Eye (tissue), 1 donor: ENCODE measurements at regions not wholly inside any gene's neighbourhood (a gene's known extent, or its start where the extent isn't known, plus 50 kb on each side); places are given as distances from the start of the nearest gene placed in this dataset.

Source experiments
- DNase-seq: peaks from one replicate; pipeline ENCODE4 v3.0.0-alpha.2; 2015

DNA sequence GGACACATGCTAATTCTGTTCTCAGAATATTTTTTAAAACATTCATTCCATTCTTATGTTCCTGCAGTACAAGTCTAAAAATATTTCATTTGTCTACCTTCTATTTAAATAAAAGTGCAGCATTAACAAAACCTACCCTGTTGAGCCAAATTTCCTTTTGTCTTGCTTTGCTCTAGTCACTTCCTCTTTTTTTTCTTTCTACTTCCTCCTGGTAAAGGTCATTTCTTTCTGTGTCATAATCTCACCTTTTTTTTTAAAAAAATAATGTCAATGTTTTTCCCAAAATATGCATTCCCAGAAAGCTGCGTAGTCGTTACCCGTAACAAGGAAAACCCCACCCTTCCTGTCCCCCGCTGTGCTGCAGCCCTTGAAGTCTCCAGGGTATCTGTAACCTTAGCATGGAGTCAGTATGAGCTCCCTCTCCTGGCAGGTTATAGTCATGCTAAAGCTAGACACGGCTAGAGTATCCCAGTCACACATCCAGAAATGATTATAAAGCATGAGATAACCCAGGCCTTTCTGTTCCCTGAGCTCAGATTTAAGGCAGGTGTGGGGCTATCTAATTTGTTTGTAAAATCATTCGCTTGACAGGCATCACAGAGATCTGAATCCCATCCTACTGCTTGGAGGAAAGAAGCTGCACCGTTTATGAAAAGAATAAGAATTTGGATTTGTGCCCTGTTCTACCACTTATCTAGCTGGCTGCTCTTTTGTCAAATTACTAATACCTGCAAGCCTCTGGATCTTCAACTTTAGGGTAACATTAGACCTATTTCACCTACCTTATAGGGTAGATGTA lies 51.1 kb upstream of the EED start:
- DNase-seq: peak; percentile 71

DNA sequence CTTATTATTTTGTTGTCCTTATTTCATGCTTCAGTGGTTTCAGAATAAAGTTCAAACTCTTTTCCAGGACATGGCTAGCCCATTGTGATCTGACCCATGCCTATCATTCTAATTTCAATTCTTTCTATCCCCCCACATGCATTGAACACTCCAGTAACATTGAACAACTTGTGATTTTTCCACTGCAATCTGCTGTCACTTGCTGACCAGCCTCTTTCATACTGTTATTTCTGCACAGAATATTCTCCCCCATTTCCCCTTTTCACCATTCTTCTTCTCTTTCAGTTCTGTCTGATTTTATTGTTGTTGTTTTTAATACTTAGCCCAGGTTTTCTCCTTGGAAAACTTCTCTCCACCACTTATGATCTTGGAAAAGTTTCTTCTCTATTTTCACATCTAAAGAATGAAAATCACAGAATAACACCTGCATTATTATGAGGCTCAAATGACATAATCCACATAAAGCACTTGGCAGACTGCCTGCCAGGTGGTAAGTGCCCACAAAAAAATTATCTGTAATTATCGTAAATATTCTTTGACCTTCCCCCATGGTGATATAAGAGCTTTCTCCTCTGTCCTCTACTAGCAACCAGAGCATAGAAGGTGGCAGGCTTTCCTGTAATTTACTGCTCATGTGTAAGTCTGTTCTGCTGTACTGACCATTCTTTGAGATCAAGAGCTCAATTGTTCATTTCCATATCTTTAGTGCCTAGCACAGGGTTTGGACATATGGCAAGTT lies 51.9 kb upstream of the EED start:
- no peak for DNase-seq

DNA sequence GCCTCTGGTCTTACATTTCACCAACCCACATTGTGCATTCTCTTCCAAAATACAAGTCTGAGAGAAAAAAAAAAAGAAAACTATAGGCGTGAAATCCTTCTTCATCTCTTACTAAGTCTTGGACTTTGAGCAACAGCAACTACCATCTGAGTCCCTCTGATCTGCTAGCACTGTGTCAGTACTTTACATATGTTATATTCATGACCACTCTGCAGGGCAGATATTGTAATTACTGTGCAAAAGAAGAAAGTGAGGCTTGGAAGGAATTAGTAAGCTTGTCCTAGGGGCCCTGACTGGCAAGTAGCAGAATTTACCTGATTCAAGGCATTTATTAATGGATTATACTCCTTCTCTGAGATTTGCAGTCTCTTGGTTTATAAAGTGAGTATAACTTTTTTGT lies 52.7 kb upstream of the EED start:
- DNase-seq: no peak

DNA sequence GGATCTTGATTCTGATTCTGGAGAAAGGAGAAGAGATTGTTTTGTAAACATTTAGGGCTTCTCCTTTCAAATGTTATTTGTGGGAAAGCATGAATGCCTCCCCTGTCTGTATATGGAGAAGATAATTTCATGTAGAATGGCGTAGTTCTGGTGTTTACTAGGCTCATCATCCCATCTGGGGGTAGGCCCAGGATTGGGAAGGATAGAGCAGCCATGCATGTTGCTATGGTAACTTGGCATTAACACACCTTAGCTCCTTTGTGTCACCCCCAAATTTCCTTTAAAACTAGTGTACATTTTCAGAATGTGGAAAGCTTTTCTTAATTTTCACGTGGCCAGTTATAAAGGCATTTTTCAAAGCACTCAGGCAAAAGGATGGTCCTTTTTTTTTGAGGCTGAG lies 57.5 kb upstream of the EED start:
- DNase-seq: no peak

DNA sequence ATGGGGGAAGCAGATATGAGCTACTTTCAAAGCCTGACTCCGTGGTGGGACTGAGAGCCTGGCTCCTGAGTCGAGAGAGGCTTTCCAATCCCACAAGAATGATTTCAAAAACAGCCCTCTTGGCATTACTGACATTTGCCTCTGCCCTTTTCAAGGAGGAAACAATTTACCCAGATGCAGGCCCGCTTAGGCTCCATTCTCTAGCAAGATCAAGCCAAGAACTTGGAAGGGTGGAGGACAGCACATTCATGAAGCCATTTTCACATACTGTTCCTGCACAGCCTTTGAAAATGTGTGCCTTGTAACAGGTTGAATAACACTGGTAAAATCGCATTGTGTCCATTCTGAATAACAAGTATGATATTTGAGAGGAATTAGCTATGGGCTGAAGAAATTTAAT lies 58.2 kb upstream of the EED start:
- no peak for DNase-seq

DNA sequence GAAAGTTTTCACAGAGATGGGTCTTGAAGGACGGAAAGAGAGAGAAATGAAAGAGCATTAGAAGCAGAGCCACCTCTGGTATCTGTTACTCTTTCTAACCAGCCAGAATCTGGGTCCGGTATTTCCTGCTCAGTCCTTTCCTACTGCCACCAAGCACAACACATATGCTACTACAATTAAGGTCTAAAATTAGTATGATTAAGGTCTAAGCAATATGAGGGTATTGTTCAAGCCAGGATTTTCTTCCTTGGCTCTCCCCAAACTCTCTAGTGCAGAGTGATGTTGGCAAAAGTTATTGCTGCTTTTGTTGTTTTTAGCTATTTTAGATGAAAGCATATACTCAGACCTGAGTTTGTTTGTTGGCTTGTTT lies 59.2 kb upstream of the EED start:
- DNase-seq: no peak

DNA sequence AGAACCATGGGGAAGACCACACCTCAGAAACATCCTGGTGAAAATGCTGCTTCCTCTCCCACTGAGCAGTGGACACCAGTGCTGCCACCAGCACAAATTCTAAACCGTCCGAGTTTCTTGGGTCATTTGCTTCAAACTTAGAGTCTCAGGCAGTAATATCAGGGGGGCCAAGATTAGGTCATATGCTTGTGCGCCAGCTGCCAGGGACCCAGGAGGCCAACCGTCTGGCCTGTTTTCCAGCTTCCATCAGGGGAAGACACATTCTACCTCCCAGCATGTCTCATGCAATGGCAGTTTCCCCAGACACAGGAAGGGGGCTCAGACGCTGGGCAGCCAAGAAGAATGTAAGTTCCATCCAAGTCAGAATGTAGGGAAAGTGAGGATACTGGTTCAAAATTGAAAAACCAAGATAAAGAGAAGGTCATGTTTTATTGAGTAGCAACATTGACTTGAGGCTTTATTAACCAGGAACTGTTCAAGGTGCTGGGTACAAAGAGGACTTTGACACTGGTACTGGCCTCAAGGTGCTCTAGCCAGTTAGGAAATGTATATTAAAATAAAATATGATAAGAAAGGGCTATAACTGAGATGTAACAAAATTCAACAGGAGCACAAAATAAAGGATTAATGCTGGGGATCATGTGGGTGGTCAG lies 59.7 kb upstream of the EED start:
- no peak for DNase-seq

DNA sequence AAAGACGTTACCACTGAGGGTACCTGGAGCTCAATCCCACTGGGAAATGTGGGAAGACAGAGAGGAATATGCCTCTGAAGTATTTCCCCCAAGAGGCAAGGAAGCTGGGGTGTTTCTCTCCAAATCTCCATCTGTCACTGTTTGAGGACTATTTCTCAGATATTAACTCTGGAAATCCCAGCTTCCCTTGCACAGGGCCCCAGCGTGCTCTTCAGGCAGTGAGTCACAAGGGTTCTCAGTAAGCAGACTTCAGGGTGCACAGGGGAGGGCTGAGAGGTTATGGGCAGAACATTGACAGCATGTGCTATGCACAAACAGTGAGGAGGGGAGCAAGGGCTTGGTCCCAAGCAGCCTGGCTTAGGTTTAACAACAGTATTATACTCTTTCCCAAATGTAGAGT lies 60.9 kb upstream of the EED start:
- DNase-seq: no peak

DNA sequence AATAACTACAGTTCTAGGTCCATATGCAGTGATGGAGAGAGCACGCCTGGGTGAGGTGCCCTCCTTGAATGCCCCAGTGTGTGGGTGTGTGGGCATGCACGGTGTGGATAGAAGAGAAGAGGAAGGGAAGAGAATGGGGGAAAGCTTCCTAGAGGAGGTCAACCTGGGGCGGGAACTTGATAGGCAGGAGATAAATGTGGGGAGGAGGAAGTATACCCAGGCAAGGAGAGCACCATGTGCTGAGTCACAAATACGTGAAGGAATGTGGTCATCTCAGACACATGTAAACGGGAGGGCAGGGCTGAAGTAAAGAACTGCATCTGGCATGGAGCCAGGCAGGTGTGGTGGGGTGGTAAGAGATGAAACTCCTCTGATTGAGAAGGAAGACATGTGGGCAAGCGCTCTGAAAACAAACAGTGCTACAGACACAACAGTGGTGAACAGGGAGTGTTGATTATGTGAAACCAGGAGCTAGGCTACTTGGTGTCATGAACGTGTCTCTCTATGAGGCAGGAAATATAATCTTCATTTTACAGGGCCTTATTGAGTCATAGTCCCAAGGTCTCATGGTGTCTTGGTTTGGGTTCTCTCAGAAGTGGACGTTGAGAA lies 61.5 kb upstream of the EED start:
- no peak for DNase-seq

DNA sequence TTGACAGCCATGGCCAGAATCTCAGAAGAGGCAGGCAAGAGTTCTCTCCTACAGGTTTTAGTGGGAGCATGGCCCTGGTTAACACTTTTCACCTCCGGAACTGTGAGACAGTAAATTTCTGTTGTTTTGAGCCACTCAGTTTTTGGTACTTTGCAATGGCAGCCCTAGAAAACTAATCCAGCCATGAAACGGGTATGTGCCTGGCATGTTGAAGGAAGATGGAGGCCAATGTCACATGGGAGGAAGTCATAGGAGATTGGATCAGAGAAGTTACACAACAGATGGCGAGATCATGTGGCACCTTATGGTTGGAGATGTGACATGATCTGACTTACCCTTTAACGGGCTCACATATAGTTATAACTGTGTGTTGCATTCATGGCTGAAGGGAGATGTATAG lies 63.2 kb upstream of the EED start:
- no peak for DNase-seq

DNA sequence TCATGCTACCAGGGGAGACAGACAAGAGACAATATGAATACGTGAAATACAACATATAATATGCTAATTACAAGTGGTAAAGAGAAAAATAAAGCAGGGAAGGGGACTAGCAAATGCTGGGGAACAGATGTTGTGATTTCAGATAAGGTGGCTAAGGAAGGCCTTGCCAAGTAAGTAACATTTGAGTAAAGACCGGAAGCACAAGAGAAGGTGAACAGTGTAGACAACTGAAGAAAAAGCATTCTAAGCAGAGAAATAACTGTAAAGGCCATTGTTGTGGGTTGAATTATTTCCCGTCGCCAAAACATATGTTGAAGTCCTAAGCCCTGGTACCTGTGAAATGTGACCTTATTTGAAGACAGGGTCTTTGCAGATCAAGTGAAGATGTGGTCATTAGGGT lies 63.7 kb upstream of the EED start:
- no peak for DNase-seq

DNA sequence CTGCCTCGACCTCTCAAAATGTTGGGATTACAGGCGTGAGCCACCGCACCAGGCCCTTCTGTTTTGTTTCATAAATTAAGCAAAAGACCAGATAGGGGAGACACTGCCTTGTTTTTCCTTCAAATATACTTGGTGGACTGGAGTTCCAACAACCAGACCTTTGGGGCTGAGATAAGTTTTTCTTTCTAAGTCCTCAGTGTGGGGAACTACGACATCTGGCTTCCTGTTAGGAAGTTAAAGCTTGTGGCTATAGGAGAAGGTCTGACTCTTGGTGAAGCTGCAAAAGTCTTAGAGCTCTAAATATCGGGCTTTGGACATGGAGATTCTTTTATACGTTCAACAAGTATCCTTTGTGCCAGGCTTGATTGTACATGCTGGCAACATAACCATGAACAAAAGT lies 64.1 kb upstream of the EED start:
- DNase-seq: no peak

DNA sequence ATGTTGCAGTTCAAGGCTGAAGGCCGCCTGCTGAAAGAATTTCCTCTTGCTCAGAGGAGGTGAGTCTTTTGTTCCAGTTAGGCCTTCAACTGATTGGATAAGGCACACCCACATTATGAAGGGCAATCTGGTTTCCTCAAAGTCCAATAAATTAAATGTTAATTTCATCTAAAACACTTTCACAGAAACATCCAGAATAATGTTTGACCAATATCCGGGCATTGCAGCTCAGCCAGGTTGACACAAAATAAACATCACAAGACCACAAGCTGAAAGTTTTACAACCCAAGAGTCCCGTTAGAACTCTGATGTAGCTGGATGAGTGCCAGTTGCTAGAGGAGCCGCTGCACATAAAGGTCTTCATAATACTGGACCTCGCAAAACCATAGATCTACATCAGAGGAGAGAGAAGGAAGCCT lies 64.9 kb upstream of the EED start:
- no peak for DNase-seq

DNA sequence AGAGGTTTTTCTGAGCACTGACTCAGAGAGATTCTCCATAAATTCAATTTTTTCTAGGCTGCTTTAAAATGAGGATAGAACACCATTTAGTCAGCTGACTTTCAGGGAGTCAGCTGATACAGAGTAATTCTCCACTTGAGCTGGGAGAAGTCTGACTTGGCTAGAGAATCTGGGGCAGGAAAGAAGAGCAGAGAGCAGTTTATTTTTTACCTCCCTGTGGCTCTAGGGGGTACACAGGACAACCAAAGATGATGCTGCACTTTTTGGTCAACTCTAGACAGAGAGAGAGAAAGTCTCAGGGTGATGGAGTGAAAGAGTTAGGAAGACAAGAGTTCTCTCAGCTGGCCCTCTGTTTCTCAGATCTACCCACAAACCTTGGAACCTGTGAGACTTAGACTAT lies 67.3 kb upstream of the EED start:
- no peak for DNase-seq

DNA sequence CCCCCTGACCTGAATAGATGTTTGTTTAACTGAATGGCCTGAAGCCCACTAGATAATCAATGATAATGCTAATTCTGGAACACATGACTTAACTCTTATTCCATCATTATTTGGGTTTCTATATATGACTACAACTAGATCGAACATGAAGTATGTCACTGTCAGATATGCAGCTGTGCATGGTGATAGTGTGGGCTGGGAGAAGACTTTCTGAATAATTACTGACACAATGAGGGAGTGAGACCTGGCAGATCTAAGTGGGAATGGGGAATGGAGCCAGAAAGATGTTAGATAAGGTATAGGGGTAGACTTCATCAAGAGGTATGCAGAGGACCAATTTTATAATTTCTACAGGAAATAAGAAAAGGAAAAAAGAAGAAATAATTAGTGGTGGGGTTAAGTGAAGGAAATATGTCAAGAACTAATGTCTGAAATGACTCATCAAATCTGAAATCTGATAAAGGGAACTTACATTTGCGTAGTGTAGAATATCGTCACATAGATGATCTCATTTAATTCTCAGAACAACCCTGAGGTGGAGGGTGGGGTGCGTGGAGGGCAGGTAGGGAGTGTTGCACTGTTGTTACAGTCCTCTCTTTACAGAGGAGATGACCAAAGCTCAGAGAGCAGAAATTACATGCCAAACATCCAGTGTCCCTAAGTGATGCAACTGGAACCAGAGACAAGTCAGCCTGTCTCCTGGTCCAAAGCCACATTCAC lies 68.2 kb upstream of the EED start:
- DNase-seq: no peak

DNA sequence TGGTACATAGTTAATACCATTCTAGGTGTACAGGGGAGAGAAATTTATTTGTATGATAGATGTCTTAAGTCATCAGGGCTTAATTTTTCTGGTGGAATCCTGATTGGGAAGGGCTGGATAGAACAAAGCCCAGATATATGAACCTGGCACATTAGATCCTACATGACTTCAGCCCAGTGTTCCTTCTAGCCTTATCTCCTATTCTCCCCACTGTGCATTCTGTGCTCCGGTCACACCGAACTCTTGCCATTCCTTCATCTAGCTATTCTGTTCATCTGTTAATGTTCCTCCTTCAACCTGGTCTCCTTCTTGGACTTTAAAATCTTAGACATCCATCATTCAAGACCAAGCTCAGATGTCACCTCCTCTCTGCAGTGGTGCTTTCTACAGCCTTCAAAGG lies 68.9 kb upstream of the EED start:
- no peak for DNase-seq

DNA sequence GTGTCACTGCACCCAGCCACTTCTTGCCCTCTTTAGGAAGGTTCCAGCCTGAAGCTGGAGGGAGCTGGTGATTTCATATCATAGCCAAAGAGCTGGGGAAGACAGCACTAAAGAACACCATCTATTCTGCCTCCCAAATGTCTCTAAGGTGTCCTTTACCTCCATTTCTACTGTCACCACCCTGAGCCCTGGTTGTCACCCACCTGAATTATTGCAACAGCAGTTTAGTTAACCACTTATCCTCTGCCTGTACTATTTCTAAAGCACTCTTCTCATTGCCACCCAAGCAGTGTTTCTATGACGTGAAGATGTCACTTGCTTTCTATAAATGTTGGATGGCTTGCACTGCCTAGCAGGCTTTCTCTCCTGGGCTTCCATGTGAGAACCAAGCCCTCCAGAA lies 69.4 kb upstream of the EED start:
- no peak for DNase-seq

DNA sequence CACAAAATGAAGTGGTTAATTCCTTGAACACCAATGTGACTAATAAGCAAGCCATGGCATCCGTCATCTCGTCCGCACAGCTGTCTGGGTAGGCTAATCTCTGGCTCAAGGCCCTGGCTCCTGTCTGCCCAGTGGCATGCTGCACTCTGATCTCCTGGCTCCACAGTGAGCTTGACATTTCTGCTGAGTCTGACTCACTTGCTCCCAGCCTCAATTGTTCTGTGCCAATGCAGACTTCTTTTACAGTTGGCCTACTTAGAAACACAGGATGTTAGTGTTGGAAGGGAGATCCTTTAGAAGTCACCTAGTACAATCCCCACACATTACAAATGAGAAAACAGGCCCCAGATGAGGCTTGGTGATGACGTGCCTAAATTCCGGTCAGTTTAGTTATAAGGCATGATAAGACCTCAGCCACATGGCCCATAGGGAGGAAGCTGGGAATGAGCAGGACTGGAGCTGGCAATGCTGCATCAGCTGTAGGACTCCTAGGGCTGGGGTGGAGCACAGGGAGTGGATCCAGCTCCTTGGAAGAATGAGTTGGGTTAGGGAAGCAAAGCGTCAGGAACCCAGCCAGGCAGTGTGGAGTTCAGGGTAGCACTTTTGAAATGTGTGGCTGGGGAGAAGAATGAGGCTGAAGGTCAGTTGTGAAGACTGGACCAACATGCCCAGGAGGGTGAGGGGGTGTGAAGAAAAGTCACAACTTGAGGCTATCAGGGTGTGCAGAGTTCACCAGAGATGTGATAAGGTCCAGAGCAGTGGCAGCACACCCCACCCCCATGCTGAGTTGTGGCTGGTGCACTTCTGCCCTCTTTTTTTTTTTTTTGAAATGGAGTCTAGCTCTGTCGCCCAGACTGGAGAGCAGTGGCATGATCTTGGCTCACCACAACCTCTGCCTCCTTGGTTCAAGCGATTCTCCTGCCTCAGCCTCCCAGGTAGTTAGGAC lies 70.2 kb upstream of the EED start:
- DNase-seq: peak; percentile 39

DNA sequence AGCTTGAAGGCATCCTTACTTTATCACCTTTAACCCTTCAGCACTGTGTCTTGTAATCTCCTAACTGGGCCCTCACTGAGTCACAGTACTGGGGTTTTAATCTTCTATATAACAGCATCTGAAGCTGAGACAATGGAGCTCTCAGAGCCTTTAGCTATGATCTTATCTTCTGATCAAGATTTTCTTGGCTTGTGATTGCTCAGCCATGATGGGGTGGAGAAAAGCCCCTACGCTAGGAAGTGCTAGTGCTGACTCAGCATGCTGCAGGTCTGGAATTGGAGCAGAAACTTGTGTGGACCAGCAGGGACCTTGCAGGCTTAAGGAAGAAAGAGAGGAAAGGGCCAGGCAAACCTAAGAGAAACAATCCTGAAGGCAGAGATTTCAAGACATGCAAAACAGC lies 71.7 kb upstream of the EED start:
- DNase-seq: no peak

DNA sequence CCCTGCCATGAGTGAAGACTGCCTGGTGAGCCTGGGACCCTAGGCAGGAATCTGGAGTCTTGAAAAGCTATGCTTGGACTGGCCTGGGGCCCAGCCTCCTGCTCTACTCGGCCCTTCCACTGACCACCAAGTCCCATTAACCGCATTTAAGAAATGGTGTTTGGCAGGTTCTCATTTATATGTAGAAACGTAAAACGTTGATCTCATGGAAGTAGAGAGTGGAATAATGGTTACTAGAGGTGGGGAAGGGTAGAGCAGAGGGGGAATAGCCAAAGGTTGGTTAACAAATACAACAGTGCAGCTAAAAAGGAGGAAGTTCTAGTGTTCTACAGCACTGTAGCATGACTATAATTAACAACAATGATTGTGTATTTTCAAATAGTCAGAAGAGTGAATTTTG lies 72.9 kb upstream of the EED start:
- DNase-seq: no peak

DNA sequence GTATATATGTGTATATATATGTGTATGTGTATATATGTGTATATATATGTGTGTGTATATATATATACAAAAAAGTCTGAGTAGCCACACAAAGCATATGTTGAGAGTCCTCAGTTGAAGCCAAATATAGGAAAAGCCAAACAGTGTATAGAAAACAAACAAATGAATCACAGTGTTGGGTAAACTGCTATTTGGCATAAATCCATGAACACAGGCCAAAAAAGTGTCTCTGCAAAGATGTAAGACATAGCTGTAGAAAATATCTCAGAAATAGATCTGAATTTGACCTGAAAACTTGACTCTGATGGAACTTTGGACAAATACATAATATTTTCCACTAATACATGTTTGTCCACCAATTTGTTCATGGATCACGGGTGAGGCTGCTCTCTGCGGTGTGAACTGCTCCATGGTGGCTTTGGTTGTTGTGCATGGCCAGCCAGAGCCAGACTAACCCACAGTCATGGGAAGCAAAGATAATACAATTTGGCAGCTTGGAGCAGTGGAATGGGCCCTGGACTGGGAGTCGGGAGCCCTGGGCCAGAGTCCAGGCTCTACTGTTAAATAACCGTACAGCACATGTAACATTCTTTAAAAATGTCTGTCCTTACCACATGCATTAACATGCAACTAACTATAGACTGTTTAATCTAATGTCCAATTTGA lies 76.9 kb upstream of the EED start:
- DNase-seq: no peak
